A172 (cell line): ENCODE measurements at regions not wholly inside any gene's neighbourhood (a gene's known extent, or its start where the extent isn't known, plus 50 kb on each side); places are given as distances from the start of the nearest gene placed in this dataset.
"Not testable (repeated sequence)": the region's sequence is repeated elsewhere in the genome, so short reads cannot be mapped to it uniquely, and the experiment has no call there.

Experiments used
- DNase-seq: peaks from one replicate; pipeline ENCODE4 v3.0.0-alpha.2; 2015; ENCODE audit warnings: low spot score

- no peak for DNase-seq
Measured at GRCh38 chr3:132987396-132987795, 50.8 kb upstream of the TMEM108 start.

DNA sequence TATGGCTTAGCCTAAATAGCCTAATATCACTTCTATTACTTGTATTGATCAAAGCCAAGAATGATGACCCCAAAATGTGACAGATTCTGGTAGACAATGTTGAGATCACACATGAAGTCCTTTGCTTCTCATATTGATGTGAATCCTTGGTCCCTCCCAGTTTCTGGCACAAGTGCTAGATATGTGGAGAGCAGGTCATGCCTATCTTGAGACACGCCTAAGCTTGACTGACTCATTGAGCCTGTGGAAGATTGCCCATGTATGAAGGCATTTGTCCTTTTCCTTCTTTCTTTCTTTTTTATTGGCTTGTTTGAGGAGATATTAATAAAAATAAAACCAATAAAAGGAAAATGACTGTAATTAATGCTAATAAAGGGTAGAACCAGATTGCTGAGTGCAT is 54.0 kb upstream of the TMEM108 start:
- DNase-seq, result no peak

- no peak for DNase-seq
Measured at GRCh38 chr3:132983143-132983770, 54.9 kb upstream of the TMEM108 start.

DNA sequence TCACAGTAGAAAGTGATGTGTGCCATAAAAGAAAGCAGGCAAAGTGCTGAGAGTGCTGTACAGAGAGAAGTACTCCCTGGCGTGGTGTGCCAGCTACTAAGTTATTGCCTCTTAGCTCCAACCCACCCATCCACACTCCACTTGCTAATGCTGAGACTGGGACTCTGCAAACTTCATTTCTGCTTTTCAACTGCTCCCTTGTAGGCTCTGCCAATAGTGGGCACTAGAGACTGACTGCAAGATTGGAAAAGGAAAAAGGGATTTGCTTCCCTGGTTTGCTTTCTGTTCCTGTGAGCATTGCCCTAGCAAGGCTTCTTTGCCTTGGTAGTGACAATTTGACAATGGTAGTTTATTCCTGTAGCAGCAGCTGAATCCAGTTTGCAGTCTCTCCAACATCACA is 56.5 kb upstream of the TMEM108 start:
- no peak for DNase-seq

GRCh38 chr3:132980102-132980501 is 58.1 kb upstream of the TMEM108 start:
- no peak for DNase-seq

GRCh38 chr3:132979606-132980005 is 58.6 kb upstream of the TMEM108 start:
- no peak for DNase-seq

DNA sequence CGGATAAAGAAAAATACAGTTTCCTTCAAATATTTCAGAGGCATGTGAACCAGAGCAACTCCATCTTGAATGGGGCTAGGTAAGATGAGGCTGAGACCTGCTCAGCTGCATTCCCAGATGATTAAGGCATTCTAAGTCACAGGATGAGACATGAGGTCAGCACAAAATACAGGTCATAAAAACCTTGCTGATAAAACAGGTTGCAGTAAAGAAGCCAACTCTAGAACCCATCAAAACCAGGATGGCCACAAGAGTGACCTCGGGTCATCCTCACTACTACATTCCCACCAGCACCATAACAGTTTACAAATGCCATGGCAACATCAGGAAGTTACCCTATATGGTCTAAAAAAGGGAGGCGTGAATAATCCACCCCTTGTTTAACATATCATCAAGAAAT is 59.2 kb upstream of the TMEM108 start:
- DNase-seq, result not testable (repeated sequence)

- DNase-seq, result no peak
Measured at GRCh38 chr3:132978464-132978863, 59.7 kb upstream of the TMEM108 start.

DNA sequence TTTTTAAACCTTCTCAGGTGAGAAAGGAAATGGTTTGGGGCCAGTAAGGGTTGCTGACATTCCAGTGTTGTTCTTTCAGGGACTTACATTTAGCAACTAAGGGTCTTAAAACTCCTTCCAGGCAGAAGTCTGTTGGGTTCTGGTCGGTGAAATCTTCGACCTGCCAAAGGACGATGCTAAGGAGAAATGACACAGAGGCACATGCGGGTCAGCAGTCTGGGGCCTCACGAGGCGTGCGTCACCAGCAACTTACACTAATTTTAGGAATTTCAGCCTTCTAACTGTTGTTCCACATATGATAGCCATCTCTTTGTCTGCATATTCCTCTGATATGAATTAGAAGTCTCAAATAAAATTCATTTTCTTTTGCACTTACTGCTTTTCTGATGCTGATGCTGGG is 64.1 kb upstream of the TMEM108 start:
- DNase-seq, result no peak

GRCh38 chr3:132973441-132973840 is 64.8 kb upstream of the TMEM108 start:
- no peak for DNase-seq

DNA sequence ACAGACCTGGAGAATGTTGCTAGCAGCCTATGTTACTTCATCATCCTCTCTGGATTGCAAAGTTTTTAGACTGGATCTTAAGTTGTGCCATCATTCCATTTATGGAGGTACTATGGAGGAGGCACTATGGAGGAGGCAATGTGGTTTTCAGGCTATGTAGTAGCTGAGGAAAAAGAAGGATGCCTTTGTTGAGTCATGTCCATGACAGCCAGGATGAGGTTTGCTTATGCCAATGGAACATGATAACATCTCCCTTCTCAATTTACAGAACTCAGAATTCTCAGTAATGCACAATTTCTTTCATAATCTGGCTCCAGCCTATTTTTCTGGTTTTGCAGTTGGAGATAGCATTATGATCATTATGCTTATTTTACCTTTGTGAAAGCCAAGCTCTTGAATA is 65.9 kb upstream of the TMEM108 start:
- no peak for DNase-seq

- no peak for DNase-seq
Measured at GRCh38 chr3:132966374-132966773, 71.8 kb upstream of the TMEM108 start.

GRCh38 chr3:132964266-132964665 is 73.9 kb upstream of the TMEM108 start:
- DNase-seq, result no peak

- DNase-seq, result no peak
Measured at GRCh38 chr3:132963786-132964185, 74.4 kb upstream of the TMEM108 start.

GRCh38 chr3:132961991-132962390 is 76.2 kb upstream of the TMEM108 start:
- DNase-seq, result no peak

GRCh38 chr3:132953683-132954082 is 84.5 kb upstream of the TMEM108 start:
- DNase-seq, result no peak

DNA sequence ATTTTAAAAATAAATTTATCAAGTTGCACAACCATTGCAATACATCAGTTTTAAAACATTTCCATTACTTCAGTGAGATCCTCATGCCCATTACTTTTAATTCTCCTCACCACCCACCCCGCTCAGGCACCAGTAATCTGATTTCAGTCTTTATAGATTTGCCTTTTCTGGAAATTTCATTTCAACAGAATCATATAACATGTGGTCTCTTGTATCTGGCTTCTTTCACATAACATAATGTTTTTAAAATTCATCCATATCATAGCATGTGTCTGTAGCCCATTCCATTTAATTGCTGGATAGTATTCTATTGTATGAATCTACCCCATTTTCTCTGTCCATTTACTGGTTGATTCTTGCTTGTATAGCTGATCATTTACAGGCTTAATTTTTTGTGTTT is 110.3 kb upstream of the TMEM108 start:
- DNase-seq, result no peak

GRCh38 chr3:132926098-132926497 is 112.1 kb upstream of the TMEM108 start:
- no peak for DNase-seq

- no peak for DNase-seq
Measured at GRCh38 chr3:132925256-132925930, 112.8 kb upstream of the TMEM108 start.

GRCh38 chr3:132916096-132916495 is 122.1 kb upstream of the TMEM108 start:
- no peak for DNase-seq

DNA sequence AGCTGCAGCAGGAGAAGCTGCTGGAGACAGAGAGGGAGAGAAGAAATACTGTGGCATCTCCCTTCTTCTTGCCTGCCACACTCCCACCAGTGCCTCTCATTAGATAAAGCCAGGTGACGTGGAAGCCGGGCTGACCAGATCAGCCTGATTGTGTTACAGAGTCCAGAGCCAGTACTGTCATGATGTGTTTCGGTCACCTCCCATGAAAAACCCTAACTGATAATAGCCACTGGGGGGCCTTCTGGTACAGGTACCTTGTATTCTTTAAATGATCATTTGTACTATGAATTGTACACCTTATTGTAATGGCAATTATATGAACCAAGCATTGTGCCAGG is 125.8 kb upstream of the TMEM108 start:
- DNase-seq, result no peak

DNA sequence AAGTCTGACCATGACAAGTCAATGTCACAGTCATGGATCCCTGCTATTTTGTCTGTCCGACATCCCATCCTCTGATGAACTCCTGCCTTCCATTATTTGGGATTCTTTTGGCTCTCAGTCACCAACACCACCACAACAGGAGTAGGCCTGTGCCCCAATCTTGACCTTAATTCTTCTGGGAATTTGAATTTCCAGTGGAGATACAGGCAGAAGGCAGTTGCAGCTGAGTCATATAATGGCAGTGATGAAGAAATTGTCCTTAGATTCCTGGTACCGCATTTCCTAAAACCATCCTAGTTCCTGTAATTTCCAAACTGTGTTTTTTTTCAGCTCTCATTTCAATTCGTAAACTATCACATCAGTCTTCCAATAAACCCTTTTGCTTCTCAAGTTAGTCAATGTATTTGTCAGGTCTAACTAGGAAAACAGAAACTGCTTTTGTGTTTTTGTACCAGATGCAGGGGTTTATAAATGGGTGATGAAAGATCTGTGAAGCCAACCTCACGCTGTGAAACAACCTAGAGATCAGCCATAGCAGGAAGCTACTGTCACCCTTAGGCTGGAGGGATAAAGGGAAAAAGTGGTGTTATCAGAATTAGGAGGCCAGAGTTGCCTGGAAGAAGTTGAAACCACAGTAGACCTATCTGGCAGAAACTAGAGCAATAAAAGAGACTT is 126.3 kb upstream of the TMEM108 start:
- DNase-seq, result no peak

DNA sequence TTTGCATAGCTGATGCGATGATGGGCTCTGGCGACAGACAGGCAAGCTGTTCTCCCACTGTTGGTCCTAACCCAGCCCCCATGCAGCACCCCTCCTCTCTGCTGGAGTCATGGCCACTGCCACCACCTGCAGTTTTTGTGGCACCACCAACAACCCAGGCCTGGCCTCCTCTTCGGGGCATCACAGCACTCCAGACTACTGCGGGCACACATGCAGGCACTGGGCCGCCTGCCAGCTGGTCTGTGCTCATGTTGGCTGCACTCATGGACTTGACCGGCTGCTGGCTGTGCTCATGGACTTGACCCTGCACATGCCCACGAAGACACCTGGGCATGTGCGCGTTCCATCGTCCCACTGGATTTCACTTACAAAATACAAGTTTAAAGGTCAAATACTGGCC is 130.9 kb upstream of the TMEM108 start:
- DNase-seq, result no peak
